Trophoblast cell (in vitro differentiated cells and primary cell): ENCODE measurements at regions not wholly inside any gene's neighbourhood (a gene's known extent, or its start where the extent isn't known, plus 50 kb on each side); places are given as distances from the start of the nearest gene placed in this dataset.
"Not testable (repeated sequence)": the region's sequence is repeated elsewhere in the genome, so short reads cannot be mapped to it uniquely, and the experiment has no call there.

Experiments
- DNase-seq, 2 donors: peaks; one replicate each; pipeline ENCODE4 v3.0.0-alpha.2; 2016
- H2AFZ ChIP-seq: 2 replicates; pipeline ENCODE4 v1.6.1; 2013; ENCODE audit warnings: low read length, moderate library complexity, mild to moderate bottlenecking; ENCODE audit not compliant: insufficient read depth, poor library complexity
- H2AK5ac ChIP-seq: 2 replicates; pipeline ENCODE4 v1.6.1; 2013; ENCODE audit warnings: mild to moderate bottlenecking, low read length
- H2BK120ac ChIP-seq: 2 replicates; pipeline ENCODE4 v1.6.1; 2013; ENCODE audit warnings: low read length, mild to moderate bottlenecking, moderate library complexity; ENCODE audit not compliant: insufficient read depth, poor library complexity
- H2BK12ac ChIP-seq: 2 replicates; pipeline ENCODE4 v1.6.1; 2013; ENCODE audit warnings: mild to moderate bottlenecking, low read length, moderate library complexity
- H2BK5ac ChIP-seq: 2 replicates; pipeline ENCODE4 v1.6.1; 2013; ENCODE audit warnings: low read length, low read depth, moderate library complexity, mild to moderate bottlenecking; ENCODE audit not compliant: poor library complexity
- H3K14ac ChIP-seq: 2 replicates; pipeline ENCODE4 v1.6.1; 2013; ENCODE audit warnings: mild to moderate bottlenecking, low read length
- H3K18ac ChIP-seq: 2 replicates; pipeline ENCODE4 v1.6.1; 2013; ENCODE audit warnings: mild to moderate bottlenecking, low read length
- H3K23ac ChIP-seq: 2 replicates; pipeline ENCODE4 v1.6.1; 2013; ENCODE audit warnings: low read length
- H3K27ac ChIP-seq: 2 replicates; pipeline ENCODE4 v1.5.1; 2013; ENCODE audit warnings: low read depth, mild to moderate bottlenecking, inconsistent platforms, low read length, moderate library complexity
- H3K27me3 ChIP-seq: 2 replicates; pipeline ENCODE4 v1.6.1; 2013; ENCODE audit warnings: inconsistent platforms, mild to moderate bottlenecking, low read length, moderate library complexity; ENCODE audit not compliant: insufficient read depth
- H3K36me3 ChIP-seq, 2 experiments: 1 replicate in 1 of 2; 2 replicates in 1 of 2; pipeline ENCODE4 v1.6.1; 2013; ENCODE audit warnings: low read length in 2 of 2, mild to moderate bottlenecking in 2 of 2, moderate library complexity in 1 of 2; ENCODE audit not compliant: insufficient read depth in 2 of 2, control insufficient read depth in 1 of 2
- H3K4ac ChIP-seq: 2 replicates; pipeline ENCODE4 v1.6.1; 2013; ENCODE audit warnings: low read depth, mild to moderate bottlenecking, low read length, moderate library complexity
- H3K4me1 ChIP-seq, 2 experiments: 1 replicate in 1 of 2; 2 replicates in 1 of 2; pipeline ENCODE4 v1.6.1; 2013; ENCODE audit warnings: low read length in 2 of 2, mild to moderate bottlenecking in 2 of 2, moderate library complexity in 1 of 2; ENCODE audit not compliant: insufficient read depth in 2 of 2, control insufficient read depth in 1 of 2
- H3K4me2 ChIP-seq: 2 replicates; pipeline ENCODE4 v1.6.1; 2013; ENCODE audit warnings: inconsistent platforms, mild to moderate bottlenecking, low read length, moderate library complexity
- H3K4me3 ChIP-seq: 2 replicates; pipeline ENCODE4 v1.5.1; 2013; ENCODE audit warnings: mild to moderate bottlenecking, low read depth, low read length, inconsistent platforms
- H3K79me1 ChIP-seq: one replicate; pipeline ENCODE4 v1.6.1; 2013; ENCODE audit warnings: low read length
- H3K79me2 ChIP-seq: 2 replicates; pipeline ENCODE4 v1.6.1; 2013; ENCODE audit warnings: low read length, mild to moderate bottlenecking; ENCODE audit not compliant: control insufficient read depth, insufficient read depth, poor library complexity
- H3K9ac ChIP-seq: 2 replicates; pipeline ENCODE4 v1.6.1; 2013; ENCODE audit warnings: mild to moderate bottlenecking, low read length
- H3K9me3 ChIP-seq: 2 replicates; pipeline ENCODE4 v1.6.1; 2013; ENCODE audit warnings: low read depth, mild to moderate bottlenecking, control low read depth, inconsistent platforms, low read length; ENCODE audit not compliant: insufficient read depth
- H4K12ac ChIP-seq: 2 replicates; pipeline ENCODE4 v1.6.1; 2013; ENCODE audit warnings: low read depth, mild to moderate bottlenecking, low read length, moderate library complexity
- H4K8ac ChIP-seq: 2 replicates; pipeline ENCODE4 v1.6.1; 2013; ENCODE audit warnings: low read depth, mild to moderate bottlenecking, low read length, moderate library complexity
- H4K91ac ChIP-seq: one replicate; pipeline ENCODE4 v1.6.1; 2013; ENCODE audit warnings: low read depth, mild to moderate bottlenecking, low read length, moderate library complexity
- WGBS: extraction: QIAGEN DNeasy Blood & Tissue Kit; methylation state at CpG from one replicate; pipeline ENCODE4 v1.1.7; 2013; ENCODE audit warnings: missing lambda C conversion rate; ENCODE audit not compliant: insufficient read length, insufficient coverage; ENCODE audit errors: extremely low coverage; 5-methylcytosine and 5-hydroxymethylcytosine counted together

GRCh38 chr16:29306201-29306600 lies 100.3 kb downstream of the NPIPB11 start:
- no peak overlapping the region for H3K23ac ChIP-seq
- H3K14ac ChIP-seq = no peak overlapping the region
- no peaks in the 10 kb centered on the region for H3K79me1 ChIP-seq
- no peak overlapping the region for H2BK5ac ChIP-seq
- no peaks in the 10 kb centered on the region for H3K79me2 ChIP-seq
- H3K4me3 ChIP-seq = no peak overlapping the region
- no peak overlapping the region for H3K18ac ChIP-seq
- no peak overlapping the region for H4K91ac ChIP-seq
- H2AK5ac ChIP-seq = no peak overlapping the region
- no peak overlapping the region for H2AFZ ChIP-seq
- H4K8ac ChIP-seq = no peak overlapping the region
- no peak for DNase-seq
- H3K4ac ChIP-seq = no peak overlapping the region
- no CpG with 5 or more reads among the region's 14 CpGs for WGBS
- peaks cover 10% of the 10 kb centered on the region for H3K9me3 ChIP-seq
- no peak overlapping the region for H4K12ac ChIP-seq
- no peaks in the 10 kb centered on the region for H3K4me1 ChIP-seq
- no peak overlapping the region for H3K4me2 ChIP-seq
- no peak overlapping the region for H2BK120ac ChIP-seq
- H3K27me3 ChIP-seq = no peaks in the 10 kb centered on the region
- no peak overlapping the region for H2BK12ac ChIP-seq
- no peaks in the 10 kb centered on the region for H3K36me3 ChIP-seq
- no peak overlapping the region for H3K27ac ChIP-seq
- H3K9ac ChIP-seq = no peak overlapping the region

DNA sequence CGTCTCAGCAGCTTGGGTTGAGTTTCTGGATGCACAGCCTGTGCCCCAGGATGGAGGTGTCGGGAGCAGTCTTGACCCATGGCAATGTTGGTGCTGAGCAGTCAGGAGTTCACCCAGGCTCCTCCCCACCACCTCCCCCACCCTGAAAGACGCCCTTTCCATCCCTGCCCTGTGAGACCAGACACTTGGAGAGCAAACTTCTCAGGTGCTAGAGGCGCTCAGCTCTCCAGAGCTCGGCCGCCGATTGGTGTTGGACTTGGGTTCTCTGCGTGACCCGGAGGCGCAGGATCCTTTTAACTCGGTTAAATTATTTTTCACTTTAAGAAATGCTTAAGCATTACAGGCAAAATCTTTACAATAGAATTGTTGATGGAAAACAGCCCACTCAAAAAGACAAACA lies 101.5 kb downstream of the NPIPB11 start:
- H4K8ac ChIP-seq, H2BK120ac ChIP-seq, H3K4me2 ChIP-seq, DNase-seq, H3K4me1 ChIP-seq, H3K79me1 ChIP-seq, H3K18ac ChIP-seq, H3K79me2 ChIP-seq, H3K9ac ChIP-seq, H2BK12ac ChIP-seq, H3K14ac ChIP-seq, H3K4ac ChIP-seq, H2AFZ ChIP-seq, H4K12ac ChIP-seq, H3K27me3 ChIP-seq, H2BK5ac ChIP-seq, H4K91ac ChIP-seq, H2AK5ac ChIP-seq, H3K4me3 ChIP-seq, H3K27ac ChIP-seq, H3K23ac ChIP-seq, H3K36me3 ChIP-seq, H3K9me3 ChIP-seq: not testable (repeated sequence)
- WGBS = no CpG with 5 or more reads among the region's 11 CpGs

- H3K9me3 ChIP-seq = peaks cover 10% of the 10 kb centered on the region
These were observed 102.3 kb downstream of the NPIPB11 start for GRCh38 chr16:29304251-29304650.

GRCh38 chr16:29303520-29303919 lies 103.0 kb downstream of the NPIPB11 start:
- Histone ChIP-seq H3K9ac (no peak overlapping the region), H3K36me3 (no peaks in the 10 kb centered on the region), H2BK5ac (no peak overlapping the region), H3K18ac (no peak overlapping the region), H3K23ac (no peak overlapping the region), H2AK5ac (no peak overlapping the region), H3K9me3 (peaks cover 10% of the 10 kb centered on the region), H2AFZ (no peak overlapping the region), H3K4me2 (no peak overlapping the region), H4K91ac (no peak overlapping the region), H3K4me3 (peak overlapping the region; percentile 26), H3K4ac (no peak overlapping the region), H3K79me1 (no peaks in the 10 kb centered on the region), H3K27me3 (no peaks in the 10 kb centered on the region), H2BK120ac (no peak overlapping the region), H3K27ac (no peak overlapping the region), H4K12ac (no peak overlapping the region), H3K4me1 (no peaks in the 10 kb centered on the region), H3K14ac (no peak overlapping the region), H3K79me2 (no peaks in the 10 kb centered on the region), H4K8ac (no peak overlapping the region), H2BK12ac (no peak overlapping the region)
- DNase-seq = no peak
- no CpG with 5 or more reads among the region's 5 CpGs for WGBS

More at GRCh38 chr16:29304251-29304650, 102.3 kb downstream of the NPIPB11 start:
- Histone ChIP-seq H3K79me1 (no peaks in the 10 kb centered on the region), H3K23ac (no peak overlapping the region), H4K91ac (no peak overlapping the region), H3K79me2 (no peaks in the 10 kb centered on the region), H3K4me3 (no peak overlapping the region), H3K36me3 (no peaks in the 10 kb centered on the region), H3K18ac (no peak overlapping the region), H3K27me3 (no peaks in the 10 kb centered on the region), H2AK5ac (no peak overlapping the region), H2AFZ (no peak overlapping the region), H3K14ac (no peak overlapping the region), H2BK5ac (no peak overlapping the region), H2BK12ac (no peak overlapping the region), H3K4me2 (no peak overlapping the region), H3K27ac (no peak overlapping the region), H4K12ac (no peak overlapping the region), H3K4ac (no peak overlapping the region), H2BK120ac (no peak overlapping the region), H3K4me1 (no peaks in the 10 kb centered on the region), H3K9ac (no peak overlapping the region), H4K8ac (no peak overlapping the region)
- DNase-seq = no peak
- WGBS = no CpG with 5 or more reads among the region's 11 CpGs
